ELR (cell line): ENCODE measurements at regions not wholly inside any gene's neighbourhood (a gene's known extent, or its start where the extent isn't known, plus 50 kb on each side); places are given as distances from the start of the nearest gene placed in this dataset.

Source experiments
- DNase-seq: peaks from one replicate; pipeline ENCODE4 v3.0.0-alpha.2; 2015; ENCODE audit warnings: low read depth

DNA sequence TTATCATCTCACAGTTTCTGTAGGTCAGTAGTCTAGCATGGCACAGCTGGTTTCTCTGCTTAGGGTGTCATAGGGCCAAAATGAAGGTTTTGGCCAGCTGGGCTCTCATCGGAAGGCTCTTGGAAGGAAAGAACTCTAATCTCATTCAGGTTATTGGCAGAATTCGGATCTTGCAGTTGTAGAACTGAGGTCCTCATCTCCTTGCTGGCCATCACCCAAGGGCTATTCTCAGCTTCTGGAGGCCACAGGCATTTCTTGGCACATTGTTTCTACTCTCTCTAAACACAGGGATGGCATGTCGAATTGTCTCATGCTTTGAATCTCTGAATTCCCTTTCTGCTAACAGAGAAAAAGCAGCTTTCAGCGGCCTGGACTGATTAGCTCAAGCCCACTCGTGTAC lies 258.0 kb upstream of the SMARCA2 start:
- DNase-seq, result no peak

- no peak for DNase-seq
These were observed 256.1 kb upstream of the SMARCA2 start for GRCh38 chr9:1759009-1759408.

DNA sequence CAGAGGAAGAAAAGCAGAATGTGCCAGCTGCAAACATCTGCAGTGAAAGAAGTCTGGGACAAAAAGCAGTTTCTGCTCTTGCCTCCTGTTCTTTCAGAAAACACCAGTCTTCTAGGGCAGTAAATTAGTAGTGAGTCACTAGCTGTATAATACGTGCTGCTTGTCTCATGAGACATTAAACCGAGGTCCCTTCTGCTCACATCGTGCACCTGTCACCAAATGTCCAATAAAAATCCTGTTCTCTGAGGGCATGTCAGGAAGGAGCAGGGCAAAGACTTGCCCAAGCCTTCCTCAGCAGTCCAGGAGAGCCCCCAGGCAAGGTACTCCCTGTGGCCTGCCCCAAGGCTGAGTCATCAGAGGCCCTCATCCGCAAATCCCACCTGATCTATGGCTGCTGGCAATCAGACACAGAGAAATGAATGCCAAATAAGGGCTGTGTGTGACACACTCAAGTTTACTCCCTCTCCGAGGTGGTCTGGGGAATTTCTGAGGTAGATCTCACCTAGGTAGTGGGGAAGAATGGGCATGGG lies 255.3 kb upstream of the SMARCA2 start:
- DNase-seq, result no peak

DNA sequence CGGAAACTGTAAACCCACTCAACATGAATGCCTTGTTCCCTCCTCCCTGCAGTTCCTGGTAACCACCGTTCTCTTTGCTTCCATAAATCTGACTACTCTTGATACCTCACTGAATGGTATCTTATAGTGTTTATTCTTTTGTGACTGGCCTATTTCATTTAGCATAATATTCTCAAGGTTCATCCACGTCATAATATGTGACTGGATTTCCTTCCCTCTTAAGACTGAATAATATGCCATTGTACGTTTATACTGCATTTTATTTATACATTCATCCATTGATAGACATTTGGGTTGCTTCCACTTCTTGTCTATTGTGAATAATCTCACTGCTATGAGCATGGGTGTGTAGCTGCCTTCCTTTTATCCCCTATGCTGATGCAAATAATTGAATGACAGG lies 253.3 kb upstream of the SMARCA2 start:
- DNase-seq, result no peak

DNA sequence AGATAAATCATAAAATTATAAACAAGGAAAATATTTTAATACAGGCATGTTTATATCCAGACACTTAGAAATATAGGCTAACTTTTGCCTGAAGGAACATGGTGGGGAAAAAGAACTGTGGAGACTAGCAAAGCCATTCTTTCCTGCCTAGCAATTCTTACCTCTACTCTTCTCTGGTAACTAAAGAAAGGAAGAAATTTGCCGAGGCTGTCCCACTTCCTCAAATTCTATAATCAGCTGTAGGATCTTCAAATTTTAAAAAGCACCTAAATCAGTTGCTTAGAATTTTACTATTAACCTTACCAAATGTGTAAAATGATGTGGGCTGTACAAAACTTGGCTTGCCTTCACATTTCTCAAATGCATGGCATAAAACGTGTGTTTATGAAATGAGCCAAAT lies 249.1 kb upstream of the SMARCA2 start:
- DNase-seq, result no peak

- DNase-seq, result no peak
These were observed 246.6 kb upstream of the SMARCA2 start for GRCh38 chr9:1768561-1768960.

DNA sequence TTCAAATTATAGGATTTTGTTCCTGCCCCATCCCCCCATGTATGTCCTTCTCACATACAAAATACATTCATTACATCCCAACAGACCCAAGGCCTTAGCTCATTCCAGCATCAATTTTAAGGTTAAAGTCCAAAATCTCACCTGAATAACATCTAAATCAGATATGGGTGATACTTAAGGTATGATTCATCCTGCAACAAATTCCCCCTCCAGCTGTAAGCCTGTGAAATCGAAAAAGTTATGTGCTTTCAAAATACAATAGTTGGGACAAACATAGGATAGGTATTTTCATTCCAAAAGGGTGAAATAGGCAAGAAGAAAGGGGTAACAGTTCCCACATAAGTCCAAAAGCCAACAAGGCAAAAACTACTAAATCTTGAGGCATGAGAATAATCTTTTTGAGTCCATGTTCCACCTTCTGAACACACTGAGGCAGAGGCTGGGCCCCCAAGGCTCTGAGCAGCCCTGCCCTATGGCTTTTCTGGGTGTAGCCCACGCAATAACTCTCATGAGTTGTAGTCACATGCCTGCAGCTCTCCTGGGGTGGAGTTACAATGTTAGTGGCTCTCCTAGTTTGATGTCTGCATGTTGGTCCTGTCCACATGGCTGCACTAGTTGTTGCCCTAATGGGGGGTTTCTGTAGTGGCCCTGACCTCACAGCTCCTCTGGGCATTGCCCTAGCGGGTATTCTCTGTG lies 243.9 kb upstream of the SMARCA2 start:
- no peak for DNase-seq

- no peak for DNase-seq
These were observed 239.9 kb upstream of the SMARCA2 start for GRCh38 chr9:1775230-1775629.

DNA sequence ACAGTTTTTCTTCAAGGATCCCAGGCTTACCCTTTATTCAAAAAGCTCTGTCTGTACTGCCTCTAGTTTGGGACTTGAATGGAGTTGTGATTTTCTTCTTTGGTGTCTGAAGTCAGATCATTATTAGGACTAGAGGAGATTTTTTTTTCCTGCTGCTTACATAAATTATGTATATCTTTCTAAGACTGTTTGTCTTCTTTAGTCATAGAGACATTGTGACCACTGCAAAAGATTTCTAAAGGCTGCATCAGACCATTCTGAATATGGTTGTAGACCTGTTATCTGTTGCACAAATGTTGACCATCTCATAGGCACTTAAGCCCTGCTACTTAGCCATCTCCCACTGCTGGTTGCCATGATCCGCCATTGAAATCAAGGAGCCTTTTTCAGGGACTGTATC lies 238.5 kb upstream of the SMARCA2 start:
- DNase-seq, result no peak

- no peak for DNase-seq
These were observed 224.0 kb upstream of the SMARCA2 start for GRCh38 chr9:1791191-1791590.

GRCh38 chr9:1794547-1795270 lies 220.4 kb upstream of the SMARCA2 start:
- no peak for DNase-seq

- DNase-seq, result no peak
These were observed 210.8 kb upstream of the SMARCA2 start for GRCh38 chr9:1804128-1804865.

- no peak for DNase-seq
These were observed 185.4 kb upstream of the SMARCA2 start for GRCh38 chr9:1829719-1830118.

DNA sequence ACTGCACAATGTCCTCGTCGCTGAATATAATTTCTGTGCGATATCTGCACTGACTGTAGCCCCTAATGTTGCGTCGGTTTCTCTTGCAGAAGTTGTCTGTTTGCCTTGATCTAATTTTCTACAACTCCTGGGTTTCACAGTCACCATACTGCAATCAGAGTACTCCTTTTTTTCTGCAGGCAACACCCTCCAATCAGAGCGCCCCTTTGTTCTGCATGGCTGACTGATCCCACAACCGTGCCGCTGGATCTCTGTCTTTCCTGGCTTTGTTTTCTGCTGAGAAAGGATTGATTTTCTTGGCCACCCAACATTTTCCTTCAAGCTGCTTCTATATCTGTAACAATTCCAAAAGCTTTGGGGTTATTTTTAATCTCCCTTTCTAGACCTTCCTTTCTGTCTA lies 182.2 kb upstream of the SMARCA2 start:
- DNase-seq, result no peak

DNA sequence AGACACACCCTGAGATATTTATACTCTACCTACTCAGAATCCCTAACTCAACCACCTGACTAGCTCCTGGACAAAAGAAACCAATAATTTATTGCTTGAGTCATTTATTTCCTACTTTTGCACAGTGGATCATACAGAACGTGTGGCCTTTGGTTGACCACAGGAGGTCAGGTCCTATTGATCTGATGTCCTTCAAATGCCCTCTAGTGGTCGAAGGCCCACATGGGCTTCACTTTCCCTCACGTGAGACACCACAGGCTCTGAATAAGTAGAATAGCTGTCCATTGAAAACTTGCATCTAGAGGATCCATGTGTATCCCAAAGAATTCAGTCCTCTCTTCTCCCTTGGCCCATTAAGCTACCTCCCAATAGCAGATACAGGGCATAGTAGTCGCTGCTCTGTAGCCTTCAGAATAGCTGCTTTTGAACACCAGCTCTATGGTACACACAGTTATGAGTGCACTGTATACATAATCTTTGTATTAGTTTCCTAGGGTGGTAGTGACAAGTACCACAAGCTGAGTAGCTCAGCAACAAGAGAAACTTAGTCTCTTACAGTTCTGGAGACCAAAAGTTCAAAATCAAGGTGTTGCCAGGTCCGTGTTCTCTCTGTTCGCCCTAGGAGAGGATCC lies 177.6 kb upstream of the SMARCA2 start:
- peak; percentile 44 for DNase-seq

GRCh38 chr9:1839909-1840308 lies 175.2 kb upstream of the SMARCA2 start:
- no peak for DNase-seq

- DNase-seq, result no peak
These were observed 169.7 kb upstream of the SMARCA2 start for GRCh38 chr9:1845425-1845824.

DNA sequence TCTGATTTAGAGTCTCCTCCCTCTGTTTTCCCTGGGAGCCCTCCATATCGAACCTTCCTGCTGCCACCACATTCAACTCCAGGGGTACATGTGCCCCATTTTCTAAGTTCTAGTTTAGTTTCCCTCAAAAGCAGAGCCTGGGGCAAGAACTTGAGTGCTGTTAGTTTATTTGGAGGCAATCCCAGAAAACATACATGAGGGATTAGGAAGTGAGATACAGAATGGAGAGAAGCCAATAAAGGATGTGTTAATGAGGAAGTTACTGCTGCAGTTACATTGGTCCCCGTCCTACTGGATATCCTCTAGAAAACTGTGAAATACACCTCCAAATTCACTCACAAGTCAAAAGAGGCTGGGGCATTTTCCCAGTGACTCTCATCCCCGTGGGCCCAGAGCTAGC lies 159.4 kb upstream of the SMARCA2 start:
- DNase-seq, result no peak

GRCh38 chr9:1857808-1858207 lies 157.3 kb upstream of the SMARCA2 start:
- no peak for DNase-seq

GRCh38 chr9:1869843-1870242 lies 145.3 kb upstream of the SMARCA2 start:
- DNase-seq, result peak; percentile 27

DNA sequence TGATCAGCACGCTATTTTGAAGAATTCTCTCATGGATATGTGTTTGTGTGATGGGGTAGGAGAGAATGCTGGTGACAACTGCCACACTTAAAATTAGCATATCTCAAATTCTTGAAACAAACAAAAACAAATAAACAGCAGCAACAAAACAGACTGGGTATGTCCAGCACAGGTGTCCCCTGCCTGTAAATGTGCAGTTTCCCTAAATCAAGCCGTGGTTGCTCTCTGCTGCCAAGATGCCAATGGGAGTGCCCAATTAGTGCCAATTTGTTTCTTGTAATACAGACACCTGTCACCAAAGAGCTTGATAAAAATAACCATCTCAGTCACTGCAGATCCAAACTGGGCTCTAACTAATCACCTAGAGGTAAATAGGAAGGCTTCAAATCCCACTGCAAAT lies 144.2 kb upstream of the SMARCA2 start:
- DNase-seq, result no peak

DNA sequence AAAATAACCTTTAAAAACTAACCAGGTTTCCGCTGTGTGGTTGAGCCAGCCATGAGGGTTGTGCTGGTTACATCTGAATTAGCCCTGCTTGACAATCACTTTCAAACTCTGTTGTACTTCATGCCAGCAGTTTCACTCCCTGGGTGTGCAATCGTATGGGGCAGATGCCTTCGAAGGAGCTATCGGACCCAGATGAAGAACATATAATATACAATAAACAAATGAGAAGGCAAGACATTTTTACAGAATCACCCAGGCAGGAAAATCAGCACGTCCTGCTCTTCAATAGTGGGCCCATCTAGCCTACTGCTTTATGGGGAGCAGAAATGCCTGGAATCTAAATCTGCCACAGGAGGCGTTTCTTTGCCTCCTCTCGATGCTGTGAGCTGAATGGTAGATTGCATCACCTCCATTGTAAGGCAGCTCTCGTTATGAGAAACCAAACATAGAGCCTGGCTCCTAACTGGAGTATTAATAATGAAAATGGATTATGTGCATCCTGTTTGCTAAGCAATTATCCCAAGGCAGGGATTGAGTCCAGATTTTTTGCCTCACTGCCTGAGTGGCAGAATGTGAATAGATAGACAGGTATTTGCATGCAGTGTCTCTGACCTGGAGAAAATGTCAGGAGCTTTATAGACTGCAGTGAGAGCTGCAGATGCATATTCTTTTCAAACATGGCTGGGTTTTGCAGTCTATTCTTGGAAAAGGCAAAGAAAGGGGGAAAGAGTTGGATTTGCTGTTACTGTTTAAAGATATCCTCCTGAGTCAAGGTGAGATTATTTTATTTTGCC lies 143.3 kb upstream of the SMARCA2 start:
- DNase-seq, result no peak
